DND-41 (cell line): ENCODE measurements at regions not wholly inside any gene's neighbourhood (a gene's known extent, or its start where the extent isn't known, plus 50 kb on each side); places are given as distances from the start of the nearest gene placed in this dataset.

Experiments
- EZH2 ChIP-seq: IDR thresholded peaks from 3 replicates; pipeline ENCODE4 v1.6.1; 2012; ENCODE audit warnings: borderline replicate concordance, low read depth, mild to moderate bottlenecking, moderate library complexity, low read length, inconsistent platforms; ENCODE audit not compliant: severe bottlenecking
- TF ChIP-seq, protein P1 (sequence below): IDR thresholded peaks from 2 replicates; pipeline ENCODE4 v1.5.1; 2012; ENCODE audit warnings: borderline replicate concordance, low read length, moderate library complexity, mild to moderate bottlenecking; ENCODE audit not compliant: poor library complexity, severe bottlenecking; ENCODE audit errors: extremely low read depth

DNA sequence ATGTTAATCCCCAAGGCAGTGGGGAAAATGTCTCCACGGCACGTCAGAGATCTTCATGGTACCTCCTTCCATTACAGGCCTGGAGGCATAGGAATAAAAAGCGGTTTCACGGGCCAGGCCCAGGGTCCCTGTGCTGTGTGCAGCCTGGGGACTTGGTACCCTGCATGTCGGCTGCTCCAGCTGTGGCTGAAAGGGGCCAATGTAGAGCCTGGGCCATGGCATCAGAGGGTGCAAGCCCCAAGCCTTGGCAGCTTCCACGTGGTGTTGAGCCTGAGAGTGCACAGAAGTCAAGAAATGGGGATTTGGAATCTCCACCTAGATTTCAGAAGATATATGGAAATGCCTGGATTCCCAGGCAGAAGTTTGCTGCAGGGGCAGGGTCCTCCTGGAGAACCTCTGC lies 508.9 kb upstream of the COX7C start:
- TF ChIP-seq, protein P1, sequence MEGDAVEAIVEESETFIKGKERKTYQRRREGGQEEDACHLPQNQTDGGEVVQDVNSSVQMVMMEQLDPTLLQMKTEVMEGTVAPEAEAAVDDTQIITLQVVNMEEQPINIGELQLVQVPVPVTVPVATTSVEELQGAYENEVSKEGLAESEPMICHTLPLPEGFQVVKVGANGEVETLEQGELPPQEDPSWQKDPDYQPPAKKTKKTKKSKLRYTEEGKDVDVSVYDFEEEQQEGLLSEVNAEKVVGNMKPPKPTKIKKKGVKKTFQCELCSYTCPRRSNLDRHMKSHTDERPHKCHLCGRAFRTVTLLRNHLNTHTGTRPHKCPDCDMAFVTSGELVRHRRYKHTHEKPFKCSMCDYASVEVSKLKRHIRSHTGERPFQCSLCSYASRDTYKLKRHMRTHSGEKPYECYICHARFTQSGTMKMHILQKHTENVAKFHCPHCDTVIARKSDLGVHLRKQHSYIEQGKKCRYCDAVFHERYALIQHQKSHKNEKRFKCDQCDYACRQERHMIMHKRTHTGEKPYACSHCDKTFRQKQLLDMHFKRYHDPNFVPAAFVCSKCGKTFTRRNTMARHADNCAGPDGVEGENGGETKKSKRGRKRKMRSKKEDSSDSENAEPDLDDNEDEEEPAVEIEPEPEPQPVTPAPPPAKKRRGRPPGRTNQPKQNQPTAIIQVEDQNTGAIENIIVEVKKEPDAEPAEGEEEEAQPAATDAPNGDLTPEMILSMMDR, result no peak
- TF ChIP-seq EZH2, result no peak
